Stomach smooth muscle (tissue), 2 donors: ENCODE measurements at regions not wholly inside any gene's neighbourhood (a gene's known extent, or its start where the extent isn't known, plus 50 kb on each side); places are given as distances from the start of the nearest gene placed in this dataset.

Experiments
- H3K27ac ChIP-seq: one replicate; pipeline ENCODE4 v1.7.0; 2013; ENCODE audit warnings: mild to moderate bottlenecking, low read length, inconsistent platforms
- H3K27me3 ChIP-seq, 2 donors: one replicate each; pipeline ENCODE4 v1.7.0; 2013; ENCODE audit warnings: low read length in 2 of 2; ENCODE audit not compliant: insufficient read depth in 2 of 2, control insufficient read depth in 1 of 2
- H3K36me3 ChIP-seq, 2 donors: one replicate each; pipeline ENCODE4 v1.7.0; 2013; ENCODE audit warnings: low read length in 2 of 2; ENCODE audit not compliant: control insufficient read depth in 2 of 2, insufficient read depth in 2 of 2
- H3K4me1 ChIP-seq: one replicate; pipeline ENCODE4 v1.7.0; 2013; ENCODE audit warnings: low read length; ENCODE audit not compliant: control insufficient read depth, insufficient read depth
- H3K4me3 ChIP-seq, 2 donors: one replicate each; pipeline ENCODE4 v1.7.0; 2013; ENCODE audit warnings: low read length in 2 of 2
- H3K9ac ChIP-seq, 2 donors: one replicate each; pipeline ENCODE4 v1.7.0; 2013; ENCODE audit warnings: low read length in 2 of 2, mild to moderate bottlenecking in 1 of 2
- H3K9me3 ChIP-seq, 2 donors: one replicate each; pipeline ENCODE4 v1.7.0; 2013; ENCODE audit warnings: low read length in 2 of 2; ENCODE audit not compliant: control insufficient read depth in 2 of 2
- donor health status: healthy.
- donor health status: Pancreatic carcinoma.

GRCh38 chr13:60700994-60701393 lies 304.0 kb downstream of the TDRD3 start:
- Histone ChIP-seq H3K36me3 (no peaks in the 10 kb centered on the region), H3K9ac (no peak overlapping the region), H3K27ac (no peak overlapping the region), H3K4me1 (no peaks in the 10 kb centered on the region), H3K9me3 (no peaks in the 10 kb centered on the region), H3K27me3 (no peaks in the 10 kb centered on the region), H3K4me3 (no peak overlapping the region)

GRCh38 chr13:60699636-60700035 lies 302.6 kb downstream of the TDRD3 start:
- no peaks in the 10 kb centered on the region for H3K36me3 ChIP-seq
- no peak overlapping the region for H3K9ac ChIP-seq
- no peaks in the 10 kb centered on the region for H3K4me1 ChIP-seq
- no peak overlapping the region for H3K27ac ChIP-seq
- H3K9me3 ChIP-seq = no peaks in the 10 kb centered on the region
- H3K4me3 ChIP-seq = no peak overlapping the region
- no peaks in the 10 kb centered on the region for H3K27me3 ChIP-seq

GRCh38 chr13:60696602-60697001 lies 299.6 kb downstream of the TDRD3 start:
- Histone ChIP-seq H3K9ac (no peak overlapping the region), H3K4me1 (no peaks in the 10 kb centered on the region), H3K4me3 (no peak overlapping the region), H3K9me3 (no peaks in the 10 kb centered on the region), H3K36me3 (no peaks in the 10 kb centered on the region), H3K27me3 (no peaks in the 10 kb centered on the region), H3K27ac (no peak overlapping the region)

- H3K36me3 ChIP-seq = no peaks in the 10 kb centered on the region
- H3K4me1 ChIP-seq = no peaks in the 10 kb centered on the region
- H3K9ac ChIP-seq = no peak overlapping the region
- H3K4me3 ChIP-seq = no peak overlapping the region
- no peak overlapping the region for H3K27ac ChIP-seq
- H3K9me3 ChIP-seq = no peaks in the 10 kb centered on the region
- no peaks in the 10 kb centered on the region for H3K27me3 ChIP-seq
Observed at GRCh38 chr13:60691268-60691667, 294.2 kb downstream of the TDRD3 start.

- H3K27ac ChIP-seq = no peak overlapping the region
Observed at GRCh38 chr13:60690604-60691003, 293.6 kb downstream of the TDRD3 start.

GRCh38 chr13:60689571-60689970 lies 292.6 kb downstream of the TDRD3 start:
- H3K36me3 ChIP-seq = no peaks in the 10 kb centered on the region
- no peaks in the 10 kb centered on the region for H3K9me3 ChIP-seq
- no peak overlapping the region for H3K4me3 ChIP-seq
- no peak overlapping the region for H3K27ac ChIP-seq
- H3K4me1 ChIP-seq = no peaks in the 10 kb centered on the region
- no peak overlapping the region for H3K9ac ChIP-seq
- no peaks in the 10 kb centered on the region for H3K27me3 ChIP-seq

More at GRCh38 chr13:60690604-60691003, 293.6 kb downstream of the TDRD3 start:
- no peak overlapping the region for H3K9ac ChIP-seq
- no peaks in the 10 kb centered on the region for H3K9me3 ChIP-seq
- H3K4me1 ChIP-seq = no peaks in the 10 kb centered on the region
- no peaks in the 10 kb centered on the region for H3K27me3 ChIP-seq
- H3K36me3 ChIP-seq = no peaks in the 10 kb centered on the region
- no peak overlapping the region for H3K4me3 ChIP-seq

GRCh38 chr13:60689076-60689475 lies 292.1 kb downstream of the TDRD3 start:
- Histone ChIP-seq H3K9me3 (no peaks in the 10 kb centered on the region), H3K27ac (no peak overlapping the region), H3K9ac (no peak overlapping the region), H3K36me3 (no peaks in the 10 kb centered on the region), H3K4me3 (no peak overlapping the region), H3K4me1 (no peaks in the 10 kb centered on the region), H3K27me3 (no peaks in the 10 kb centered on the region)

- Histone ChIP-seq H3K9ac (no peak overlapping the region), H3K27ac (no peak overlapping the region), H3K36me3 (no peaks in the 10 kb centered on the region), H3K27me3 (no peaks in the 10 kb centered on the region), H3K9me3 (no peaks in the 10 kb centered on the region), H3K4me3 (no peak overlapping the region), H3K4me1 (no peaks in the 10 kb centered on the region)
Observed at GRCh38 chr13:60679928-60680694, 283.1 kb downstream of the TDRD3 start.

- no peak overlapping the region for H3K4me3 ChIP-seq
- no peak overlapping the region for H3K27ac ChIP-seq
- no peaks in the 10 kb centered on the region for H3K4me1 ChIP-seq
- H3K9ac ChIP-seq = no peak overlapping the region
- no peaks in the 10 kb centered on the region for H3K36me3 ChIP-seq
- H3K9me3 ChIP-seq = no peaks in the 10 kb centered on the region
- H3K27me3 ChIP-seq = no peaks in the 10 kb centered on the region
Observed at GRCh38 chr13:60679131-60679530, 282.1 kb downstream of the TDRD3 start.

- H3K4me3 ChIP-seq = no peak overlapping the region
- H3K4me1 ChIP-seq = no peaks in the 10 kb centered on the region
- H3K9me3 ChIP-seq = peaks cover 3 to 8% of the 10 kb centered on the region in 2 donors
- no peak overlapping the region for H3K9ac ChIP-seq
- H3K27me3 ChIP-seq = no peaks in the 10 kb centered on the region
- H3K36me3 ChIP-seq = no peaks in the 10 kb centered on the region
- no peak overlapping the region for H3K27ac ChIP-seq
Observed at GRCh38 chr13:60671386-60671785, 274.4 kb downstream of the TDRD3 start.

- no peak overlapping the region for H3K4me3 ChIP-seq
- no peaks in the 10 kb centered on the region for H3K9me3 ChIP-seq
- no peaks in the 10 kb centered on the region for H3K27me3 ChIP-seq
- H3K9ac ChIP-seq = no peak overlapping the region
- no peak overlapping the region for H3K27ac ChIP-seq
- no peaks in the 10 kb centered on the region for H3K4me1 ChIP-seq
- H3K36me3 ChIP-seq = no peaks in the 10 kb centered on the region
Observed at GRCh38 chr13:60663788-60664187, 266.8 kb downstream of the TDRD3 start.
